ENCODE measurements at regions not wholly inside any gene's neighbourhood (a gene's known extent, or its start where the extent isn't known, plus 50 kb on each side); places are given as distances from the start of the nearest gene placed in this dataset.

DNA sequence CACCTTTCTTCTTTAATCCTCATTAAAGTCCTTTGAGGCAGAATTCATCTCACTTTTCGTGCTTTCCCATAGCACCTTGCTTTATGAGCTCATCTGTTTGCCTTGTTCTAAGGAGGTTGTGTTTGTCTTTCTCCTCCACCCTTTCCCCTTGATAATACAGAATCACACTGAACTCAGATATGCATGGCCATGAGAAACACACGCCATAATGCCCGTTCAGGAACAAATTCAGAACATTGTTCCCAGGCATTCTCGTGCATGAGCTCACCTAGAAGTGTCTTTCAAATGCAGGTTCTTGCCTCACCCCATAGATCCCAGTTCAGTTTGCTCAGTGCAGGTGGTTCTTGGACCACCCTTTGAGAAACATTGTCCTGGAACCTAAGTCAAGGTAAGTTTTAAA is 71.1 kb downstream of the TMEM114 start:
- intact Hi-C loops (cut with micrococcal nuclease), result no loop called here
- H3K27me3 ChIP-seq (ENCODE audit: insufficient read depth, low read length), result peaks cover 13% of the 10 kb centered on the region
- H3K9me3 ChIP-seq (ENCODE audit: control insufficient read depth in 1 of 2, insufficient read depth in 1 of 2, low read depth in 1 of 2, low read length in 2 of 2), result no peaks in the 10 kb centered on the region
- H3K4me2 ChIP-seq (ENCODE audit: low read length), result no peak overlapping the region
- no peaks in the 10 kb centered on the region for H4K20me1 ChIP-seq (ENCODE audit: insufficient read depth)
- ChIA-PET POLR2A (no interaction called here), RAD21 (ENCODE audit: low non-redundant PET in 1 of 2, low total read pairs in 2 of 2, uncharacterized antibody in 2 of 2, unreplicated experiment in 2 of 2) (no interaction called here), CTCF (no interaction called here)
- no peaks in the 10 kb centered on the region for H3K36me3 ChIP-seq (ENCODE audit: control insufficient read depth in 1 of 2, insufficient read depth in 2 of 2, low read length in 2 of 2)
- H3K4me3 ChIP-seq (replicated peaks in 1 of 2; ENCODE audit: low read depth in 1 of 2, low read length in 2 of 2), result no peak overlapping the region
- no peak overlapping the region for H3K27ac ChIP-seq (ENCODE audit: low read depth, low read length)
- no peaks in the 10 kb centered on the region for H3K4me1 ChIP-seq (ENCODE audit: control insufficient read depth in 1 of 2, insufficient read depth in 2 of 2, low read length in 2 of 2)
- ATAC-seq (no peak), DNase-seq (ENCODE audit: low read depth, low spot score) (no peak)
- no TSS peak for BruUV-seq (replicated peaks)
- TF ChIP-seq, protein P1, sequence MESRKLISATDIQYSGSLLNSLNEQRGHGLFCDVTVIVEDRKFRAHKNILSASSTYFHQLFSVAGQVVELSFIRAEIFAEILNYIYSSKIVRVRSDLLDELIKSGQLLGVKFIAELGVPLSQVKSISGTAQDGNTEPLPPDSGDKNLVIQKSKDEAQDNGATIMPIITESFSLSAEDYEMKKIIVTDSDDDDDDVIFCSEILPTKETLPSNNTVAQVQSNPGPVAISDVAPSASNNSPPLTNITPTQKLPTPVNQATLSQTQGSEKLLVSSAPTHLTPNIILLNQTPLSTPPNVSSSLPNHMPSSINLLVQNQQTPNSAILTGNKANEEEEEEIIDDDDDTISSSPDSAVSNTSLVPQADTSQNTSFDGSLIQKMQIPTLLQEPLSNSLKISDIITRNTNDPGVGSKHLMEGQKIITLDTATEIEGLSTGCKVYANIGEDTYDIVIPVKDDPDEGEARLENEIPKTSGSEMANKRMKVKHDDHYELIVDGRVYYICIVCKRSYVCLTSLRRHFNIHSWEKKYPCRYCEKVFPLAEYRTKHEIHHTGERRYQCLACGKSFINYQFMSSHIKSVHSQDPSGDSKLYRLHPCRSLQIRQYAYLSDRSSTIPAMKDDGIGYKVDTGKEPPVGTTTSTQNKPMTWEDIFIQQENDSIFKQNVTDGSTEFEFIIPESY (IDR thresholded peaks at IDR 0.05; ENCODE audit: extremely low read depth, insufficient replicate concordance, low read length), result no peak
- TF ChIP-seq, protein P2, sequence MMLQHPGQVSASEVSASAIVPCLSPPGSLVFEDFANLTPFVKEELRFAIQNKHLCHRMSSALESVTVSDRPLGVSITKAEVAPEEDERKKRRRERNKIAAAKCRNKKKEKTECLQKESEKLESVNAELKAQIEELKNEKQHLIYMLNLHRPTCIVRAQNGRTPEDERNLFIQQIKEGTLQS (IDR thresholded peaks at IDR 0.05), result no peak
- no peak for TF ChIP-seq CEBPB (IDR thresholded peaks at IDR 0.05; ENCODE audit: low read depth)
- H3K9ac ChIP-seq (ENCODE audit: low read length), result no peak overlapping the region
- no peaks in the 10 kb centered on the region for H3K79me2 ChIP-seq (ENCODE audit: insufficient read depth, low read length)
- no peak overlapping the region for H2AFZ ChIP-seq (ENCODE audit: low read depth, low read length, poor library complexity, severe bottlenecking)
- no peaks in the 10 kb centered on the region for H3K9me2 ChIP-seq (ENCODE audit: insufficient read depth)

DNA sequence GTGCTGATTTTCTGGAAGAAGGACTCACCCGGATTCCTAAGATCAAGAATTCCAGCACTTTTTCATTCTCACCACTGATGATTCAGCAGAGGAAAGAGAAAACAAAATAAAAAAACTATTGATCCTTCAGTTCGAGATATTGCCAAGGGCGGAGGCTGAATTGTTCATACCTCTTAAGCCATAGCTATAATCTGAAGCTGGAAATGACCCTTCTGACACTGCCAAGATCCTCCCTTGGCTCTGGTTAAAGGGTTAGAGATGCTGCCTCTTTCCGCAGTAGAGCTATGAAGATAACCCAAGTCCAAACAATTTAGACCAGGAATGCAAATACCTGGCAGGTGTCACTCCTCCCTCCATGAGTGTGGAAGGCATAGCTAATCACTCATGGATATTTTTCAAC is 73.0 kb downstream of the TMEM114 start:
- no peak overlapping the region for H3K4me2 ChIP-seq (ENCODE audit: low read length)
- no peak for DNase-seq (ENCODE audit: low read depth, low spot score)
- H3K9me3 ChIP-seq (ENCODE audit: control insufficient read depth in 1 of 2, insufficient read depth in 1 of 2, low read depth in 1 of 2, low read length in 2 of 2), result no peaks in the 10 kb centered on the region
- ChIA-PET CTCF (no interaction called here), RAD21 (ENCODE audit: low non-redundant PET in 1 of 2, low total read pairs in 2 of 2, uncharacterized antibody in 2 of 2, unreplicated experiment in 2 of 2) (no interaction called here), POLR2A (no interaction called here)
- no peak overlapping the region for H2AFZ ChIP-seq (ENCODE audit: low read depth, low read length, poor library complexity, severe bottlenecking)
- no peaks in the 10 kb centered on the region for H3K9me2 ChIP-seq (ENCODE audit: insufficient read depth)
- H3K27ac ChIP-seq (ENCODE audit: low read depth, low read length), result no peak overlapping the region
- no peaks in the 10 kb centered on the region for H3K79me2 ChIP-seq (ENCODE audit: insufficient read depth, low read length)
- TF ChIP-seq EGR1 (IDR thresholded peaks at IDR 0.05; ENCODE audit: low read depth) (no peak), EZH2 (IDR thresholded peaks at IDR 0.05) (no peak), FOSL1 (IDR thresholded peaks at IDR 0.05; ENCODE audit: low read depth) (no peak), ELF1 (IDR thresholded peaks at IDR 0.05; ENCODE audit: borderline replicate concordance, low read depth) (no peak), SRF (IDR thresholded peaks at IDR 0.05; ENCODE audit: low read depth) (no peak), YY1 (IDR thresholded peaks at IDR 0.05; ENCODE audit: extremely low read depth, insufficient replicate concordance, low read depth, low read length) (no peak), POLR2AphosphoS5 (IDR thresholded peaks at IDR 0.05; ENCODE audit: low read depth, low read length) (no peak), RAD21 (IDR thresholded peaks at IDR 0.05; ENCODE audit: low read depth) (no peak), ZNF274 (IDR thresholded peaks at IDR 0.05; ENCODE audit: low read depth, low read length) (no peak), CEBPB (IDR thresholded peaks at IDR 0.05; ENCODE audit: low read depth) (no peak), ZFX (IDR thresholded peaks at IDR 0.05) (no peak), SP1 (IDR thresholded peaks at IDR 0.05; ENCODE audit: low read depth) (no peak), TCF7L2 (IDR thresholded peaks at IDR 0.05; ENCODE audit: borderline replicate concordance, extremely low read depth, insufficient read depth, insufficient read length) (no peak)
- TF ChIP-seq, protein P3, sequence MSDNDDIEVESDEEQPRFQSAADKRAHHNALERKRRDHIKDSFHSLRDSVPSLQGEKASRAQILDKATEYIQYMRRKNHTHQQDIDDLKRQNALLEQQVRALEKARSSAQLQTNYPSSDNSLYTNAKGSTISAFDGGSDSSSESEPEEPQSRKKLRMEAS (IDR thresholded peaks at IDR 0.05), result no peak
- TF ChIP-seq, protein P2 (IDR thresholded peaks at IDR 0.05), result no peak
- TF ChIP-seq, protein P1 (IDR thresholded peaks at IDR 0.05; ENCODE audit: extremely low read depth, insufficient replicate concordance, low read length), result no peak
- H3K4me1 ChIP-seq (ENCODE audit: control insufficient read depth in 1 of 2, insufficient read depth in 2 of 2, low read length in 2 of 2), result no peaks in the 10 kb centered on the region
- no peak overlapping the region for H3K4me3 ChIP-seq (replicated peaks in 1 of 2; ENCODE audit: low read depth in 1 of 2, low read length in 2 of 2)
- no TSS peak for BruUV-seq (replicated peaks)
- H3K27me3 ChIP-seq (ENCODE audit: insufficient read depth, low read length), result peaks cover 8% of the 10 kb centered on the region
- no peaks in the 10 kb centered on the region for H4K20me1 ChIP-seq (ENCODE audit: insufficient read depth)
- H3K9ac ChIP-seq (ENCODE audit: low read length), result no peak overlapping the region
- intact Hi-C loops (cut with micrococcal nuclease), result no loop called here
- no peaks in the 10 kb centered on the region for H3K36me3 ChIP-seq (ENCODE audit: control insufficient read depth in 1 of 2, insufficient read depth in 2 of 2, low read length in 2 of 2)
- no peak for ATAC-seq

Data from HCT116 (cell line).